GM23338 (cell line): ENCODE measurements at regions not wholly inside any gene's neighbourhood (a gene's known extent, or its start where the extent isn't known, plus 50 kb on each side); places are given as distances from the start of the nearest gene placed in this dataset.

Experiments used
- ATAC-seq: fragments of 200-7000 bp; cut with Tn5 transposase; 3 replicates; pipeline ENCODE4 v1.9.1; 2020
- DNase-seq: peaks from one replicate; pipeline ENCODE4 v3.0.0-alpha.2; 2015; ENCODE audit warnings: low spot score
- H2AFZ ChIP-seq: fragments of 200-600 bp; sonication (generic); 2 replicates; pipeline ENCODE4 v1.8.0; 2016; ENCODE audit warnings: antibody characterized with exemption, mild to moderate bottlenecking, moderate library complexity
- H3F3A ChIP-seq: fragments of 200-600 bp; sonication (generic); replicated peaks from 2 replicates; pipeline ENCODE4 v1.8.0; 2017; ENCODE audit warnings: antibody characterized with exemption, mixed run types, low read depth
- H3K27ac ChIP-seq: fragments of 200-600 bp; sonication (generic); 2 replicates; pipeline ENCODE4 v1.6.1; 2016; ENCODE audit warnings: low read depth
- H3K27me3 ChIP-seq: fragments of 200-600 bp; sonication (generic); 2 replicates; pipeline ENCODE4 v1.8.0; 2016; ENCODE audit warnings: mild to moderate bottlenecking, mixed run types, moderate library complexity; ENCODE audit not compliant: insufficient read depth
- H3K36me3 ChIP-seq: fragments of 200-600 bp; sonication (generic); 2 replicates; pipeline ENCODE4 v1.8.0; 2016; ENCODE audit warnings: mild to moderate bottlenecking; ENCODE audit not compliant: insufficient read depth
- H3K4me1 ChIP-seq: fragments of 200-600 bp; sonication (generic); 2 replicates; pipeline ENCODE4 v1.8.0; 2016; ENCODE audit warnings: mild to moderate bottlenecking, moderate library complexity; ENCODE audit not compliant: insufficient read depth
- H3K4me2 ChIP-seq: fragments of 200-600 bp; sonication (generic); 2 replicates; pipeline ENCODE4 v1.7.1; 2017; ENCODE audit warnings: mixed run types
- H3K4me3 ChIP-seq: fragments of 200-600 bp; sonication (generic); 2 replicates; pipeline ENCODE4 v1.6.1; 2016; ENCODE audit warnings: mixed run types
- H3K79me2 ChIP-seq: fragments of 200-600 bp; sonication (generic); replicated peaks from 2 replicates; pipeline ENCODE4 v1.8.0; 2017; ENCODE audit warnings: mild to moderate bottlenecking; ENCODE audit not compliant: insufficient read depth
- H3K9me2 ChIP-seq: fragments of 200-600 bp; sonication (generic); 2 replicates; pipeline ENCODE4 v1.8.0; 2017; ENCODE audit not compliant: insufficient read depth
- H4K20me1 ChIP-seq: fragments of 200-600 bp; sonication (generic); replicated peaks from 2 replicates; pipeline ENCODE4 v1.8.0; 2017; ENCODE audit warnings: mild to moderate bottlenecking; ENCODE audit not compliant: insufficient read depth
- H3K27ac Mint-ChIP-seq: 2 replicates; pipeline ENCODE4 v1.8.0; 2020; ENCODE audit warnings: inconsistent platforms, mild to moderate bottlenecking, moderate library complexity, mixed read lengths
- H3K27me3 Mint-ChIP-seq: 3 replicates; pipeline ENCODE4 v1.8.0; 2022; ENCODE audit warnings: low read depth, mild to moderate bottlenecking, moderate library complexity, mixed read lengths, inconsistent platforms; ENCODE audit not compliant: insufficient read depth, poor library complexity
- H3K36me3 Mint-ChIP-seq: 3 replicates; pipeline ENCODE4 v1.8.0; 2021; ENCODE audit warnings: low read depth, mild to moderate bottlenecking, inconsistent platforms, moderate library complexity, mixed read lengths
- H3K4me1 Mint-ChIP-seq: 3 replicates; pipeline ENCODE4 v1.8.0; 2020; ENCODE audit warnings: mild to moderate bottlenecking, inconsistent platforms, mixed read lengths
- H3K4me3 Mint-ChIP-seq: 3 replicates; pipeline ENCODE4 v1.8.0; 2021; ENCODE audit warnings: moderate library complexity, mild to moderate bottlenecking, inconsistent platforms, mixed read lengths
- H3K9me3 Mint-ChIP-seq: 3 replicates; pipeline ENCODE4 v1.8.0; 2020; ENCODE audit warnings: moderate library complexity, mild to moderate bottlenecking, inconsistent platforms, mixed read lengths
- CREB1 ChIP-seq: fragments of 250-450 bp; sonication (Bioruptor Pico); IDR thresholded peaks from 2 replicates; pipeline ENCODE4 v1.5.0; 2020; ENCODE audit warnings: low read depth, mild to moderate bottlenecking, moderate library complexity
- CTCF ChIP-seq, 2 experiments: fragments of 200-600 bp in 1 of 2; sonication (generic) in 1 of 2; conservative IDR thresholded peaks; 2 replicates each; pipeline versions ENCODE4 v1.5.1 to v1.6.1; 2016 to 2017; ENCODE audit warnings: antibody characterized with exemption in 2 of 2, low read depth in 2 of 2, mild to moderate bottlenecking in 2 of 2, moderate library complexity in 1 of 2
- ETS1 ChIP-seq: IDR thresholded peaks from 2 replicates; pipeline ENCODE4 v1.6.1; 2016; ENCODE audit warnings: antibody characterized with exemption
- EZH2 ChIP-seq: fragments of 200-600 bp; sonication (generic); IDR thresholded peaks from one replicate; pipeline ENCODE4 v1.8.0; 2017; ENCODE audit warnings: antibody characterized with exemption, mild to moderate bottlenecking, low read depth; ENCODE audit not compliant: unreplicated experiment
- EZH2phosphoT487 ChIP-seq: fragments of 200-600 bp; sonication (generic); IDR thresholded peaks from one replicate; pipeline ENCODE4 v1.8.1; 2018; ENCODE audit warnings: antibody characterized with exemption; ENCODE audit not compliant: unreplicated experiment
- NANOG ChIP-seq: IDR thresholded peaks from 2 replicates; pipeline ENCODE4 v1.6.1; 2016; ENCODE audit warnings: antibody characterized with exemption, borderline replicate concordance
- REST ChIP-seq: IDR thresholded peaks from one replicate; pipeline ENCODE4 v1.6.1; 2018; ENCODE audit warnings: antibody characterized with exemption; ENCODE audit not compliant: unreplicated experiment
- STAT1 ChIP-seq: IDR thresholded peaks from one replicate; pipeline ENCODE4 v1.6.1; 2016; ENCODE audit warnings: antibody characterized with exemption; ENCODE audit not compliant: unreplicated experiment
- ZNF114 ChIP-seq: fragments of 250-450 bp; sonication (Bioruptor Pico); IDR thresholded peaks from 2 replicates; pipeline ENCODE4 v1.5.0; 2020; ENCODE audit warnings: mild to moderate bottlenecking, moderate library complexity
- ZNF331 ChIP-seq: fragments of 250-450 bp; sonication (Bioruptor Pico); IDR thresholded peaks from 2 replicates; pipeline ENCODE4 v1.5.0; 2020; ENCODE audit warnings: low read depth, mild to moderate bottlenecking, moderate library complexity

GRCh38 chr3:182698078-182698477, 95.2 kb upstream of the ATP11B start:
- H3K4me3 Mint-ChIP-seq = no peak overlapping the region
- no peaks in the 10 kb centered on the region for H3K9me2 ChIP-seq
- H4K20me1 ChIP-seq = no peaks in the 10 kb centered on the region
- TF ChIP-seq NANOG = no peak
- no peak for TF ChIP-seq ZNF114 (CRISPR knock-in tag)
- no peak for TF ChIP-seq ETS1
- TF ChIP-seq CTCF (conservative IDR thresholded peaks at IDR 0.05; ENCODE audit: low read depth in 2 of 2) = no peak
- TF ChIP-seq REST = no peak
- no peaks in the 10 kb centered on the region for H3K36me3 ChIP-seq
- DNase-seq (no peak), ATAC-seq (no peak)
- H3F3A ChIP-seq = no peaks in the 10 kb centered on the region
- no peak overlapping the region for H3K4me2 ChIP-seq
- H3K27me3 ChIP-seq = no peaks in the 10 kb centered on the region
- no peaks in the 10 kb centered on the region for H3K36me3 Mint-ChIP-seq
- H3K27me3 Mint-ChIP-seq = peaks cover 2% of the 10 kb centered on the region
- no peak overlapping the region for H2AFZ ChIP-seq
- no peak overlapping the region for H3K27ac ChIP-seq
- H3K79me2 ChIP-seq = no peaks in the 10 kb centered on the region
- H3K27ac Mint-ChIP-seq = no peak overlapping the region
- H3K9me3 Mint-ChIP-seq = no peaks in the 10 kb centered on the region; the same call in 2 of the 3 replicates
- no peak overlapping the region for H3K4me3 ChIP-seq
- 0 out of 2 replicates have a peak, but pooled peaks cover 9% of the 10 kb centered on the region for H3K4me1 ChIP-seq
- peaks cover 5% of the 10 kb centered on the region; the same call in 1 of the 3 replicates for H3K4me1 Mint-ChIP-seq

- Histone ChIP-seq H3K79me2 (no peaks in the 10 kb centered on the region), H3K9me2 (no peaks in the 10 kb centered on the region), H4K20me1 (no peaks in the 10 kb centered on the region), H3K27me3 (no peaks in the 10 kb centered on the region), H3K27ac (no peak overlapping the region), H3K4me1 (0 out of 2 replicates have a peak, but pooled peaks cover 9% of the 10 kb centered on the region), H3K4me2 (no peak overlapping the region), H2AFZ (peak overlapping the region; percentile 34; the same call in 1 of the 2 replicates), H3F3A (no peaks in the 10 kb centered on the region), H3K36me3 (no peaks in the 10 kb centered on the region), H3K4me3 (no peak overlapping the region)
- peaks cover 2% of the 10 kb centered on the region for H3K27me3 Mint-ChIP-seq
- H3K36me3 Mint-ChIP-seq = no peaks in the 10 kb centered on the region
- no peak for ATAC-seq
- peaks cover 5% of the 10 kb centered on the region; the same call in 1 of the 3 replicates for H3K4me1 Mint-ChIP-seq
- no peaks in the 10 kb centered on the region; the same call in 2 of the 3 replicates for H3K9me3 Mint-ChIP-seq
- no peak overlapping the region for H3K27ac Mint-ChIP-seq
- no peak for DNase-seq
- H3K4me3 Mint-ChIP-seq = no peak overlapping the region
- TF ChIP-seq NANOG (no peak), STAT1 (no peak), REST (no peak), ETS1 (no peak), ZNF331 (CRISPR knock-in tag) (no peak), EZH2phosphoT487 (no peak), EZH2 (no peak), CREB1 (CRISPR knock-in tag) (no peak), ZNF114 (CRISPR knock-in tag) (no peak)
These were observed 93.6 kb upstream of the ATP11B start for GRCh38 chr3:182699550-182700170.
